ENCODE measurements at regions not wholly inside any gene's neighbourhood (a gene's known extent, or its start where the extent isn't known, plus 50 kb on each side); places are given as distances from the start of the nearest gene placed in this dataset.

DNA sequence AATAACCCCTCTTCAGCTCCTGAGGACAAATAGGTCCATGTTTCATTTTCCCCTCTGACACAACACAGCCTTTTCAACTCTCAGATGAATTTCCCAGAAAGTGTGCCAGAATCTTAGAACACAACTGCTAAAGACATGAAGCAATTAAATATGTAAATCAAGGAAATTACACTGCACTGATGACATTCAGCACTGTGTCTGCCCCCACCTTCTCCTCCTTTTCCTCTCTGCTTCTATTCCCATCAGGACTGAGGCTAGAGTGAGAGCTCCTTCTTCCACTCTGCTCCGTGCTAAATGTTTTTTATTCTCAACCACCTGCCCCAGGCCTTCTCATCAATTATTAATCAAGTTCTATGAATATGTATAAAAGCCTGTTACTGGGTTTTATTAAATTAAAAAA lies 596.1 kb downstream of the TUSC7 start:
- H2AFZ ChIP-seq (ENCODE audit: low read depth), result no peak overlapping the region
- H3K4me2 ChIP-seq, result no peak overlapping the region
- DNase-seq, result no peak
- no peaks in the 10 kb centered on the region for H3K79me2 ChIP-seq (ENCODE audit: insufficient read depth)
- POLR2A ChIA-PET, result no interaction called here
- no peaks in the 10 kb centered on the region for H4K20me1 ChIP-seq (ENCODE audit: insufficient read depth)
- no peaks in the 10 kb centered on the region; a peak in 1 of 4 replicates for H3K4me1 ChIP-seq (ENCODE audit: control insufficient read depth in 1 of 2, insufficient read depth in 2 of 2, low read depth in 1 of 2, low read length in 1 of 2)
- H3K36me3 ChIP-seq (replicated peaks in 1 of 2; ENCODE audit: control insufficient read depth in 1 of 2, insufficient read depth in 2 of 2, low read length in 1 of 2), result no peaks in the 10 kb centered on the region
- no peak overlapping the region for H3K9ac ChIP-seq
- H3K9me2 ChIP-seq, result no peaks in the 10 kb centered on the region
- no peaks in the 10 kb centered on the region for H3F3A ChIP-seq (replicated peaks; ENCODE audit: insufficient read depth)
- H3K27me3 ChIP-seq (ENCODE audit: insufficient read depth), result no peaks in the 10 kb centered on the region
- TF ChIP-seq RAD21 (IDR thresholded peaks at IDR 0.05; ENCODE audit: low read length) (no peak), GATA2 (CRISPR knock-in tag; IDR thresholded peaks at IDR 0.05) (no peak), NRF1 (IDR thresholded peaks at IDR 0.05; ENCODE audit: low read depth, low read length) (no peak), FOXM1 (IDR thresholded peaks at IDR 0.05; ENCODE audit: low read depth) (no peak), MEF2A (IDR thresholded peaks at IDR 0.05; ENCODE audit: borderline replicate concordance, low read depth) (no peak), TCF12 (IDR thresholded peaks at IDR 0.05) (no peak), SIN3A (IDR thresholded peaks at IDR 0.05; ENCODE audit: borderline replicate concordance, low read depth, low read length) (no peak), ELF1 (IDR thresholded peaks at IDR 0.05) (no peak), FOSL2 (IDR thresholded peaks at IDR 0.05; ENCODE audit: borderline replicate concordance, low read depth) (no peak), RFX5 (IDR thresholded peaks at IDR 0.05; ENCODE audit: low read length) (no peak)
- TF ChIP-seq, protein P1, sequence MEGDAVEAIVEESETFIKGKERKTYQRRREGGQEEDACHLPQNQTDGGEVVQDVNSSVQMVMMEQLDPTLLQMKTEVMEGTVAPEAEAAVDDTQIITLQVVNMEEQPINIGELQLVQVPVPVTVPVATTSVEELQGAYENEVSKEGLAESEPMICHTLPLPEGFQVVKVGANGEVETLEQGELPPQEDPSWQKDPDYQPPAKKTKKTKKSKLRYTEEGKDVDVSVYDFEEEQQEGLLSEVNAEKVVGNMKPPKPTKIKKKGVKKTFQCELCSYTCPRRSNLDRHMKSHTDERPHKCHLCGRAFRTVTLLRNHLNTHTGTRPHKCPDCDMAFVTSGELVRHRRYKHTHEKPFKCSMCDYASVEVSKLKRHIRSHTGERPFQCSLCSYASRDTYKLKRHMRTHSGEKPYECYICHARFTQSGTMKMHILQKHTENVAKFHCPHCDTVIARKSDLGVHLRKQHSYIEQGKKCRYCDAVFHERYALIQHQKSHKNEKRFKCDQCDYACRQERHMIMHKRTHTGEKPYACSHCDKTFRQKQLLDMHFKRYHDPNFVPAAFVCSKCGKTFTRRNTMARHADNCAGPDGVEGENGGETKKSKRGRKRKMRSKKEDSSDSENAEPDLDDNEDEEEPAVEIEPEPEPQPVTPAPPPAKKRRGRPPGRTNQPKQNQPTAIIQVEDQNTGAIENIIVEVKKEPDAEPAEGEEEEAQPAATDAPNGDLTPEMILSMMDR (IDR thresholded peaks at IDR 0.05), result no peak
- TF ChIP-seq, protein P2, sequence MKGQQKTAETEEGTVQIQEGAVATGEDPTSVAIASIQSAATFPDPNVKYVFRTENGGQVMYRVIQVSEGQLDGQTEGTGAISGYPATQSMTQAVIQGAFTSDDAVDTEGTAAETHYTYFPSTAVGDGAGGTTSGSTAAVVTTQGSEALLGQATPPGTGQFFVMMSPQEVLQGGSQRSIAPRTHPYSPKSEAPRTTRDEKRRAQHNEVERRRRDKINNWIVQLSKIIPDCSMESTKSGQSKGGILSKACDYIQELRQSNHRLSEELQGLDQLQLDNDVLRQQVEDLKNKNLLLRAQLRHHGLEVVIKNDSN (IDR thresholded peaks at IDR 0.05; ENCODE audit: borderline replicate concordance, low read depth), result no peak
- no peaks in the 10 kb centered on the region for H3K9me3 ChIP-seq
- H3K27ac ChIP-seq (ENCODE audit: low read depth in 2 of 2, low read length in 1 of 2), result no peak overlapping the region
- CTCF ChIA-PET, result no interaction called here
- 59% methylated on average over 1 of the region's 1 CpG for WGBS (ENCODE audit: low lambda C conversion rate)
- no peak overlapping the region for H3K4me3 ChIP-seq (ENCODE audit: low read depth in 2 of 2, low read length in 1 of 2)

DNA sequence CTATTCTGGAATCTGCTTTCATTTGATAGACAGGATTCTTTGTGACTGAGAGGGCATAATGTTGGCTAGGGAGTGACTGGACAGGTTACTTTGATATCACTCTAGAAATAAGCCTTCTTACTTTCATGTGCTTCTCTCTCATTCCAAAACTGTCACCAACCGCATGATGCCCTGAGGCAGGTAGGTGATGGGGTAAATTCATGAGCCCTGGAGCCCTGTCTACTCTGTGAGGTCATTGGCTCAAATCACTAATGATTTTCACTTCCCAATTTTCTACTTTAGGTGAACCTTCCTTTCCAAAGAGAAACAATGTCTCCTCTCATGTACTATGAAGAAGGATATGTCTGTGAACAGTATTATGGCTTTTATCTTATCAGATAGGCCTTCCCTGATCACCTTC lies 596.7 kb downstream of the TUSC7 start:
- Histone ChIP-seq H3K27me3 (ENCODE audit: insufficient read depth) (no peaks in the 10 kb centered on the region), H3K9me2 (no peaks in the 10 kb centered on the region), H2AFZ (ENCODE audit: low read depth) (no peak overlapping the region), H3K27ac (ENCODE audit: low read depth in 2 of 2, low read length in 1 of 2) (no peak overlapping the region), H4K20me1 (ENCODE audit: insufficient read depth) (no peaks in the 10 kb centered on the region), H3K4me3 (ENCODE audit: low read depth in 2 of 2, low read length in 1 of 2) (no peak overlapping the region), H3K9ac (no peak overlapping the region), H3K4me1 (ENCODE audit: control insufficient read depth in 1 of 2, insufficient read depth in 2 of 2, low read depth in 1 of 2, low read length in 1 of 2) (no peaks in the 10 kb centered on the region; a peak in 1 of 4 replicates), H3K79me2 (ENCODE audit: insufficient read depth) (no peaks in the 10 kb centered on the region), H3F3A (replicated peaks; ENCODE audit: insufficient read depth) (no peaks in the 10 kb centered on the region), H3K9me3 (no peaks in the 10 kb centered on the region), H3K4me2 (no peak overlapping the region), H3K36me3 (replicated peaks in 1 of 2; ENCODE audit: control insufficient read depth in 1 of 2, insufficient read depth in 2 of 2, low read length in 1 of 2) (no peaks in the 10 kb centered on the region)
- WGBS (ENCODE audit: low lambda C conversion rate), result 94% methylated on average over 1 of the region's 1 CpG
- ChIA-PET POLR2A (no interaction called here), CTCF (no interaction called here)
- TF ChIP-seq, protein P3, sequence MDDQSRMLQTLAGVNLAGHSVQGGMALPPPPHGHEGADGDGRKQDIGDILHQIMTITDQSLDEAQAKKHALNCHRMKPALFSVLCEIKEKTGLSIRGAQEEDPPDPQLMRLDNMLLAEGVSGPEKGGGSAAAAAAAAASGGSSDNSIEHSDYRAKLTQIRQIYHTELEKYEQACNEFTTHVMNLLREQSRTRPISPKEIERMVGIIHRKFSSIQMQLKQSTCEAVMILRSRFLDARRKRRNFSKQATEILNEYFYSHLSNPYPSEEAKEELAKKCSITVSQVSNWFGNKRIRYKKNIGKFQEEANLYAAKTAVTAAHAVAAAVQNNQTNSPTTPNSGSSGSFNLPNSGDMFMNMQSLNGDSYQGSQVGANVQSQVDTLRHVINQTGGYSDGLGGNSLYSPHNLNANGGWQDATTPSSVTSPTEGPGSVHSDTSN (IDR thresholded peaks at IDR 0.05), result no peak
- no peak for DNase-seq
